Posterior vena cava (tissue), 2 donors: ENCODE measurements at regions not wholly inside any gene's neighbourhood (a gene's known extent, or its start where the extent isn't known, plus 50 kb on each side); places are given as distances from the start of the nearest gene placed in this dataset.
"Not testable (repeated sequence)": the region's sequence is repeated elsewhere in the genome, so short reads cannot be mapped to it uniquely, and the experiment has no call there.

Experiments used
- DNase-seq: peaks from one replicate; pipeline ENCODE4 v3.0.0-alpha.2; 2020; ENCODE audit warnings: low spot score
- intact Hi-C, 2 donors: fragments of 100-400 bp; cut with DNase I; formaldehyde crosslinking; loops; one replicate each; pipeline versions ENCODE4 v1.14.1 to v1.14.2; 2022 to 2023
- donor health status: DM: yes; HTN: yes; CAD: no.
- donor health status: DM: yes; HTN: yes; CAD: no.

DNA sequence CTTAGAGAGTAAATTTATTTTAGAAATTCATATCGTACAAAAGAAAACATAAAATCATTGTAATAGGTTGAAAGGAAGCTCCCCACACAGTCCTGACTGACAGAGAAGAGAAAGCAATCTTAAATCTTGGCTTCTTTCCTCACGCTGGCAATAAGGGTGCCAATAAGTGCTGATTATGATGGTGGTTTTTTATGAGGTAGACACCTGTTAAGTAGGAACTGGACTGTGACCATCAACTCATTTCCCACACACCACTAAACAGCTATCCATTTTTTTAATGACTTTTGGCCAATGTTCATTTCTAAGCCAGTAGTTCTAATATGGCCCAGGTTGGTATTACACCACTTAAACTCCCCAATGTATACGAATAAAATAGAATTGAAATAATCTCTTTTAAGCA is 893.5 kb upstream of the NUDT12 start:
- no peak for DNase-seq
- intact Hi-C loops, result no loop called here

- intact Hi-C loops, result no loop called here
Observed at GRCh38 chr5:104452550-104452949, 890.0 kb upstream of the NUDT12 start.

GRCh38 chr5:104451911-104452310 is 889.3 kb upstream of the NUDT12 start:
- DNase-seq, intact Hi-C loops: not testable (repeated sequence)

More at GRCh38 chr5:104452550-104452949, 890.0 kb upstream of the NUDT12 start:
- DNase-seq, result no peak

DNA sequence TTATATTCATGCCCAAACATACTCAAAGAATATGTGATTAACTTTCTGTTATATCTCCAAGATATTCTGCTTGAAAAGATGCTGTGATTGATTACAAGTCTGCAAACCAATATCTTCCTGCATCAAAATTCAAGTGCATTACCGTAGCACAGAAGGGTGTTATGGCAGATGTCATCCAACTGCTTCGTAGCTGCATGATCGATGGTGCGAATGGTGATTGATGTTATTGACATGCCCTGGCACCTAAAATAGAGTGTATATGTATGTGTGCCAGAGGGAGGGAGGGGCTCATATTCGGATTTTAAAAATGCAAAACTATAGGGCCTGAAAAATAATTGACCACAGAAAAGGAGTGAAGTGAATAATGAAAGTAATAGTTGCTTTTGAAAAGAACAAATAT is 882.1 kb upstream of the NUDT12 start:
- intact Hi-C loops, result no loop called here
- no peak for DNase-seq

- intact Hi-C loops, result no loop called here
- no peak for DNase-seq
Observed at GRCh38 chr5:104443706-104444105, 881.1 kb upstream of the NUDT12 start.

DNA sequence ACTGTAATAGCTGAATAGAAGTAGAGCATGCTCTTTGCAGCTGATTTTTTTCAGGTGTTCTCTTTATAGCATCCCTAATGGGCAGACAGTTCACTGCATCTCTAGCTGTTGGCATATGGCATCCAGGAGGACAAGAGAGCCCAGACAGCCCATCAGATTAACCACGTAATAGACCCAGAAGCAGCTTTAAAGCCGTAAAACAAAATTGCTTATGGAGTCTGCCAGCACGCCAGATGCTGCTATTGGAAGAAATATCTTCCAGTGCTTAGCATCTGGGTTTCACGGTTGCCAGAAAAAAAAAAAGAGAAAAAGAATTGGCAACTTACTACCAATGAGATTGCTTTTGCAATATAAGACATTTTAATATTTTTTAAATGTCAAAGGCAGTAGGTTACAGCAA is 869.4 kb upstream of the NUDT12 start:
- intact Hi-C loops, result no loop called here
- no peak for DNase-seq

GRCh38 chr5:104431002-104431620 is 868.5 kb upstream of the NUDT12 start:
- intact Hi-C loops, result no loop called here
- no peak for DNase-seq

DNA sequence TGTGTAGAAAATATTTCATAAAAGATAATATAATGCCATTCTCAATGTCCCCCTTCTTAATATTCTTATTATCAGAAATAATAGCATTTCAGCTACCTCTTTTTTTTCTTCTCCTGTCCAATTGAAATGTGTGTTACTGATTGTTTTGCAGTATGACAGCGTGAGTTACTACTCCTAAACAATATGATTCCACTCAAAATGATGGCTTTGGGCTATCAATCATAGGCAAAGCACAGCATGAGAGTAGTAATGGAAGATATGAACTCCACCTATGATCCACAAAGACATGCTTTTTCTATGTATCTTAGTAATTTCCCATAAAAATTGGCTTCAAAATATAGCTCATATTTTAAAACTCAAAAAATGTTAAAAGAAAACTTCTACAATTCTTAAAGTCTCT is 867.3 kb upstream of the NUDT12 start:
- no peak for DNase-seq
- intact Hi-C loops, result no loop called here

DNA sequence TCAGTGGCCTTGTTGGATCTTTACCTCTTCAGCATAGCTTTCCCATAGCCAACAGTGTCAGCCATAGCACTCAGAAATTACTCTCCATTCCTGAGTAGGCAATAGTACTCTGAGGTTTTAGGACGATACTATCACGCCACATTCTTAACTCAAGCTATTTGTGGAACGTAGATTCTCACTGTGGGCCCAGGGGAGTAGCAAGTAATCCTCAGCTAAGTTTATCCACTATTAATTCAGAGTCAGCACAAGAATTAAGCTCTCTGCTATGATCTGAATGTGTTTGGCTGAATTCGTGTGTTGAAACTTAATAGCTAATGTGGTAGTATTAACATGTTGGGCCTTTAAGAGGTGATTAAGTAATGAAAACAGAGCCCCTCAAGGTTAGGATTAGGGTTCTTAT is 858.8 kb upstream of the NUDT12 start:
- intact Hi-C loops, result no loop called here
- no peak for DNase-seq

GRCh38 chr5:104418056-104418455 is 855.5 kb upstream of the NUDT12 start:
- intact Hi-C loops, result no loop called here
- no peak for DNase-seq

DNA sequence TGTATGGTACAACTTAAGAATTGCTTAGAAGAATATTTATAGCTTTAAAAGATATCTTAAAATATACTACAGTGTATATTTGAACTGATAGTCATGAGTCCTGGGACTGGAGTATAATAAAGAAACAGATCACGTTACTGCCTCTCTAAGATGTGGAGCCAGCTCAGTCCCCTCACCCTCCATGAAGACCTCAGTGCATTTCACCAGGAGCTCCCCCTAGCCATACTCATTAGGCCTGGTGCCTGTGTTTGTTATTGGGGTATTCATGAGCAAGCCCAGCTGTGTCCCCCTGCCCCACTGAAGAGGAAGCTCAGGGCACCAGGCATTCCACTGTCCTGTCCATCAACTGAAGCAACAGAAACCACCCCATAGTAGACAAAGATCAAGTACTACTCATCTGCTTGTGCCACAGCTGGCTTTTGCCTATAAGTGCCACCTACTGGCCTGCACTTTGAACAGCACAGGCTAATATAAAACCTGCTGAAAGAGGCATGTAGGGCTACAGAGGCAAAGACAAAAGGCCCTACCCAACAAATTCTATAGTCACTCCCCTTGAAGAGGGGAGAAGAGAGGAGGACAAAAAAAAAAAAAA is 850.2 kb upstream of the NUDT12 start:
- DNase-seq, result no peak
- intact Hi-C loops, result no loop called here

GRCh38 chr5:104400941-104401340 is 838.4 kb upstream of the NUDT12 start:
- intact Hi-C loops, result no loop called here
- DNase-seq, result no peak

- DNase-seq, result no peak
- intact Hi-C loops, result no loop called here
Observed at GRCh38 chr5:104385906-104386305, 823.3 kb upstream of the NUDT12 start.

- no peak for DNase-seq
- intact Hi-C loops, result no loop called here
Observed at GRCh38 chr5:104375345-104375744, 812.8 kb upstream of the NUDT12 start.

GRCh38 chr5:104372796-104373195 is 810.2 kb upstream of the NUDT12 start:
- DNase-seq, result no peak
- intact Hi-C loops, result no loop called here

DNA sequence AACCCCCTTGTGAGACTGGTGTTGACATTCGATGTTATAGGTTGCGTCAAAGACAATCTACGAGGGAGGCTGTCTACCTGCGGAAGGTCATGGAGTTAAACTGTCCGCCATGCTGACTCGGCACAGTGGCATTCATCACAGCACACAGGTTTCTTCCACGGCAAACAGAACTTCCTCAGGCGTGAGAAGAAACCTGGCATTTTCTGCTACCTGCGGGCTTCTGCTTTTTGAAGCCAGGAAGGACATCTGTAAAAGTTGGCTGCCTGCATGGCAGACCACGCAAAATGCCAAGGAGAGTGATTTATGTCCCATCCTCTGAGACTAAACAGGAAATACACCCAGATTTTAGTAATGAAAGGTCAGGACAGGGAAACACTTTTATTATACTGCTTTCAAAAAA is 809.8 kb upstream of the NUDT12 start:
- intact Hi-C loops, result no loop called here
- DNase-seq, result no peak

DNA sequence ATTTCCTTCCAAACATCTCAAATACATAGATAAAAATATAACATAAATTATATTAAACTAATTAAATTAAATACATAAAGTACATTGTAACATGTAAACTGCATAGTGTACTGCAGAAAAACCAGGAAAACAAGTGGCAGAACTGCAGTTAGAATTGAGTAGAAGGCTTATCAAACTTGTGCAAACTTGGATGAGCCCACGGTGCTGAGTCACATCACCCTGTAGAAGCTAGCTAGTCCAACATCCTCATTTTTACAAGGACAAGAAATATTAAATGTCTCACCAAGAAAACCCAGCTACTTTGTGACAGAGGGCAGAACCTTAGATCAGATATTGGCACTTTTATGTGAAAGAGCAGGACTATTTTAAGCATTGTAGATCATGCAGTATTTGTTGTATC is 807.9 kb upstream of the NUDT12 start:
- DNase-seq, result no peak
- intact Hi-C loops, result no loop called here

GRCh38 chr5:104367978-104368377 is 805.4 kb upstream of the NUDT12 start:
- intact Hi-C loops, result no loop called here
- DNase-seq, result no peak

- intact Hi-C loops, result no loop called here
Observed at GRCh38 chr5:104363567-104363966, 801.0 kb upstream of the NUDT12 start.

GRCh38 chr5:104361932-104362331 is 799.3 kb upstream of the NUDT12 start:
- no peak for DNase-seq
- intact Hi-C loops, result no loop called here

More at GRCh38 chr5:104363567-104363966, 801.0 kb upstream of the NUDT12 start:
- no peak for DNase-seq

- DNase-seq, result no peak
- intact Hi-C loops, result no loop called here
Observed at GRCh38 chr5:104355350-104355749, 792.8 kb upstream of the NUDT12 start.

DNA sequence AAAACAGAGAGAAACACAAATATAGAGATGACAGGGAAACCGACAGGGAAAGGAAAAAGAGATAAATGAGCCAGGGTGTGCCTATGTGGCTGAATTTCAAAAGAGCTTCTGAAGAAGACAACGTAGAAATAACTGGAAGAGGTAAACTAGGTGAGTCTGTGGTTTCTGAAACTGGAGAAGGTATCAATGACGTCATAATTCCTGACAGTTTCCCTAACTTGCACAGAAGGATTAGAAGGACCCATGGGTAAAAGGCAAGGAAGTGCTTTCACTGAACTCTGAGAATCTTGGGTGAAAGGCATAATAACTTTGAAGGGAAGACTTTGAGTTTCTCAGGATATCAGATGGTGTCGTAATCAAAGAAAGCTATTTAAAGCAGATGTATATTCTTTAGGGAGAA is 790.8 kb upstream of the NUDT12 start:
- DNase-seq, result no peak
- intact Hi-C loops, result no loop called here
